ENCODE measurements at regions not wholly inside any gene's neighbourhood (a gene's known extent, or its start where the extent isn't known, plus 50 kb on each side); places are given as distances from the start of the nearest gene placed in this dataset.
A peak's percentile ranks its signal among the peaks of the same experiment; 100 is the strongest.

- TF ChIP-seq POLR2A (IDR thresholded peaks at IDR 0.05): no peak
- no peak for TF ChIP-seq POLR2AphosphoS5 (IDR thresholded peaks at IDR 0.05)
- no peak for TF ChIP-seq EP300 (IDR thresholded peaks at IDR 0.05)
- no peak for TF ChIP-seq CTCF (IDR thresholded peaks at IDR 0.05)
- WGBS, 5 donors: 83 to 87% (median 85%) methylated on average over 13 to 23 of the region's 23 CpGs
- peaks cover 0 to 21% (median 18%) of the 10 kb centered on the region in 4 donors for H3K9me3 ChIP-seq
- no peaks in the 10 kb centered on the region for H3K4me1 ChIP-seq
- DNase-seq: peak in 1 of 2 donors; percentile 25
- H3K27ac ChIP-seq: no peak overlapping the region
- no peak overlapping the region for H3K4me3 ChIP-seq
- peaks cover 0 to 35% (median 5%) of the 10 kb centered on the region in 3 donors for H3K27me3 ChIP-seq
- intact Hi-C loops (cut with DNase I; ENCODE audit: low total_unique reads): no loop called here
- H3K36me3 ChIP-seq: no peaks in the 10 kb centered on the region
Measured at GRCh38 chr22:48315439-48316256, 1512.0 kb downstream of the BRD1 start.

- H3K27me3 ChIP-seq: peaks cover 0 to 20% (median 0%) of the 10 kb centered on the region in 3 donors
- no peaks in the 10 kb centered on the region for H3K36me3 ChIP-seq
- H3K27ac ChIP-seq: no peak overlapping the region
- WGBS, 5 donors: 54 to 68% (median 61%) methylated on average over 6 of the region's 6 CpGs
- peaks cover 0 to 23% (median 18%) of the 10 kb centered on the region in 4 donors for H3K9me3 ChIP-seq
- TF ChIP-seq POLR2A (IDR thresholded peaks at IDR 0.05) (no peak), POLR2AphosphoS5 (IDR thresholded peaks at IDR 0.05) (no peak), EP300 (IDR thresholded peaks at IDR 0.05) (no peak), CTCF (IDR thresholded peaks at IDR 0.05) (no peak)
- H3K4me1 ChIP-seq: no peaks in the 10 kb centered on the region
- DNase-seq: no peak
- intact Hi-C loops (cut with DNase I; ENCODE audit: low total_unique reads): no loop called here
- no peak overlapping the region for H3K4me3 ChIP-seq
Measured at GRCh38 chr22:48314073-48314472, 1513.6 kb downstream of the BRD1 start.

- no peak overlapping the region for H3K4me3 ChIP-seq
- peak in 1 of 2 donors; percentile 7 for DNase-seq
- intact Hi-C loops (cut with DNase I; ENCODE audit: low total_unique reads): no loop called here
- H3K27me3 ChIP-seq: peaks cover 0 to 18% (median 0%) of the 10 kb centered on the region in 3 donors
- WGBS, 5 donors: 64 to 74% (median 71%) methylated on average over 14 of the region's 14 CpGs
- no peaks in the 10 kb centered on the region for H3K4me1 ChIP-seq
- H3K36me3 ChIP-seq: no peaks in the 10 kb centered on the region
- H3K27ac ChIP-seq: no peak overlapping the region
- peaks cover 0 to 23% (median 18%) of the 10 kb centered on the region in 4 donors for H3K9me3 ChIP-seq
- TF ChIP-seq EP300 (IDR thresholded peaks at IDR 0.05) (no peak), POLR2AphosphoS5 (IDR thresholded peaks at IDR 0.05) (no peak), CTCF (IDR thresholded peaks at IDR 0.05) (no peak), POLR2A (IDR thresholded peaks at IDR 0.05) (no peak)
Measured at GRCh38 chr22:48313175-48313830, 1514.4 kb downstream of the BRD1 start.

- H3K9me3 ChIP-seq: peaks cover 0 to 23% (median 18%) of the 10 kb centered on the region in 4 donors
- WGBS, 5 donors: 47 to 69% (median 57%) methylated on average over 10 of the region's 10 CpGs
- no peaks in the 10 kb centered on the region for H3K36me3 ChIP-seq
- no peaks in the 10 kb centered on the region for H3K4me1 ChIP-seq
- H3K27ac ChIP-seq: no peak overlapping the region
- DNase-seq: no peak
- TF ChIP-seq POLR2AphosphoS5 (IDR thresholded peaks at IDR 0.05) (no peak), CTCF (IDR thresholded peaks at IDR 0.05) (no peak), POLR2A (IDR thresholded peaks at IDR 0.05) (no peak), EP300 (IDR thresholded peaks at IDR 0.05) (no peak)
- H3K4me3 ChIP-seq: no peak overlapping the region
- intact Hi-C loops (cut with DNase I; ENCODE audit: low total_unique reads): no loop called here
- peaks cover 0 to 33% (median 0%) of the 10 kb centered on the region in 3 donors for H3K27me3 ChIP-seq
Measured at GRCh38 chr22:48310740-48311139, 1516.9 kb downstream of the BRD1 start.
